Kidney epithelial cell (primary cell): ENCODE measurements at regions not wholly inside any gene's neighbourhood (a gene's known extent, or its start where the extent isn't known, plus 50 kb on each side); places are given as distances from the start of the nearest gene placed in this dataset.
A peak's percentile ranks its signal among the peaks of the same experiment; 100 is the strongest.

Source experiments
- DNase-seq: peaks from one replicate; pipeline ENCODE4 v3.0.0-alpha.2; 2010; ENCODE audit warnings: low read depth
- H3K27me3 ChIP-seq: 2 replicates; pipeline ENCODE4 v1.6.0; 2011; ENCODE audit warnings: low read length; ENCODE audit not compliant: control insufficient read depth, insufficient read depth
- H3K36me3 ChIP-seq: 2 replicates; pipeline ENCODE4 v1.5.1; 2011; ENCODE audit warnings: low read length; ENCODE audit not compliant: control insufficient read depth, insufficient read depth
- H3K4me3 ChIP-seq: 2 replicates; pipeline ENCODE4 v1.5.1; 2011; ENCODE audit warnings: low read depth, mild to moderate bottlenecking, control low read depth, low read length
- CTCF ChIP-seq: IDR thresholded peaks from 2 replicates; pipeline ENCODE4 v1.5.1; 2011; ENCODE audit warnings: mild to moderate bottlenecking, moderate library complexity, low read length, control low read depth, inconsistent platforms; ENCODE audit not compliant: insufficient read depth, poor library complexity, severe bottlenecking

GRCh38 chr7:34312624-34313023 is 345.4 kb upstream of the NPSR1 start:
- DNase-seq, result no peak
- H3K36me3 ChIP-seq, result no peaks in the 10 kb centered on the region
- no peak for TF ChIP-seq CTCF
- no peak overlapping the region for H3K4me3 ChIP-seq
- H3K27me3 ChIP-seq, result no peaks in the 10 kb centered on the region

- no peak for DNase-seq
- no peaks in the 10 kb centered on the region for H3K27me3 ChIP-seq
- no peak overlapping the region for H3K4me3 ChIP-seq
- no peaks in the 10 kb centered on the region for H3K36me3 ChIP-seq
- TF ChIP-seq CTCF, result no peak
Measured at GRCh38 chr7:34313289-34313688, 344.7 kb upstream of the NPSR1 start.

DNA sequence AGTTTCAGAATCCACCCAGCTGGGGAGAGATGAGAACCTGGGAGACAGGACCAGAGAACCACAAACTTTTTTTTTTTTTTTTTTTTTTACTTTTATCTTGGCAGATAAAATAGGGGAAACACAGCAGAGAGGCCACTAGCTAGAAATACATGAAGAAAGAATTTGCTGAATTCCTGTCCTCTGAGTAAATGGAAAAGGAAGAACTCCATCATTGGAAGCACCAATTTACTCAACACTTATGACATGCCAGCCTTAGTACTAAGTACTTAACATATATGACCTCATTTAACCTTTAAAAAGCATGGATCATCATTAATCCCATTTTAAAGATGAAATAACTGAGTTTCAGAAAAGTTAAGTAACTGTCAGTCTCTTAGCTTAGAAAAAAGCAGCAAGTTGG is 343.0 kb upstream of the NPSR1 start:
- no peak overlapping the region for H3K4me3 ChIP-seq
- H3K27me3 ChIP-seq, result no peaks in the 10 kb centered on the region
- no peak for DNase-seq
- H3K36me3 ChIP-seq, result no peaks in the 10 kb centered on the region
- no peak for TF ChIP-seq CTCF

DNA sequence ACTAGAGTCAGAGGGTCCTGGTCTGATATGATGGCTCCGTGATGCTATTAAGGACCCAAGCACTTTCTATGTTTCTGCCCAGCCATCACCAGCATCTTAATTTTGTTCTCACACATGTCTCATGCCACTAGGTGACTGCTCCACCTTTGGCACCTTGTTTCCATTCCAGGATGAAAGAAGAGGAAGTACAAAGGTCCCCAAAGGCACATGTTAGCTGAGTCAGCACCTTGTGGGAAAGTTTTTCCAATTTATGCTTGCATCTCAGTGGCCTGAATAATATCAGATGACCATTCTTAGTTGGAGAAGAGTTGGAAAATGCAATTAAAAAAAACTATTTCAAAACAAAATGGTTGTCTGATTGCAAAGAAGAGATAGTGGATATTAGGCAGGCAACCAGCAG is 341.0 kb upstream of the NPSR1 start:
- TF ChIP-seq CTCF, result no peak
- DNase-seq, result no peak
- Histone ChIP-seq H3K36me3 (no peaks in the 10 kb centered on the region), H3K27me3 (no peaks in the 10 kb centered on the region), H3K4me3 (no peak overlapping the region)

DNA sequence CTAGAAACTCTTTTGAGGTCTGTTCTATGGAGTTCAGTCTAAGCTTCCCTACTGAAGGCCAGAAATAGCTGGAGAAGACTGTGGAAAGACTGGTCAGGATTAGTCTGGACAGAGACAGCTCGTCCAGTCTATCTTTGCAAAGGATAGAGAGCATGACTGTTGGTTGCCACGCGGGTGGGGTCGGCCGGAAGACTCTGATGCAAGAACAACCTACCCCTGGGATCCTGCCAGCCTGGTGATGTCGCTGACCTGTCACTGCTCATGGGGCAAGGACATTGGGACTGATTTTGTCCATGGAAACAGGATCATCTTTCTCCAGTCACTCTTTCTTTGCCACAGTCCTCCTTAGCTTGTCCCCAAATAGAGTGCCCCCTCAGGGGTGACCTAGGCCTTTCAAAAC is 337.6 kb upstream of the NPSR1 start:
- Histone ChIP-seq H3K36me3 (no peaks in the 10 kb centered on the region), H3K4me3 (no peak overlapping the region), H3K27me3 (no peaks in the 10 kb centered on the region)
- TF ChIP-seq CTCF, result no peak
- no peak for DNase-seq

GRCh38 chr7:34320926-34321661 is 336.9 kb upstream of the NPSR1 start:
- peak; percentile 86 for TF ChIP-seq CTCF
- no peak overlapping the region for H3K4me3 ChIP-seq
- H3K36me3 ChIP-seq, result no peaks in the 10 kb centered on the region
- no peaks in the 10 kb centered on the region for H3K27me3 ChIP-seq
- no peak for DNase-seq
